Stimulated activated CD8-positive, alpha-beta memory T cell treated with anti-CD3 and anti-CD28 coated beads, Interleukin-15, amount 100 ng/mL, for 48 hours (primary cell): ENCODE measurements at regions not wholly inside any gene's neighbourhood (a gene's known extent, or its start where the extent isn't known, plus 50 kb on each side); places are given as distances from the start of the nearest gene placed in this dataset.

ENCODE experiments used
- DNase-seq, 2 donors: peaks; one replicate each; pipeline ENCODE4 v3.0.0-alpha.2; 2020; ENCODE audit warnings: low read depth in 2 of 2

DNA sequence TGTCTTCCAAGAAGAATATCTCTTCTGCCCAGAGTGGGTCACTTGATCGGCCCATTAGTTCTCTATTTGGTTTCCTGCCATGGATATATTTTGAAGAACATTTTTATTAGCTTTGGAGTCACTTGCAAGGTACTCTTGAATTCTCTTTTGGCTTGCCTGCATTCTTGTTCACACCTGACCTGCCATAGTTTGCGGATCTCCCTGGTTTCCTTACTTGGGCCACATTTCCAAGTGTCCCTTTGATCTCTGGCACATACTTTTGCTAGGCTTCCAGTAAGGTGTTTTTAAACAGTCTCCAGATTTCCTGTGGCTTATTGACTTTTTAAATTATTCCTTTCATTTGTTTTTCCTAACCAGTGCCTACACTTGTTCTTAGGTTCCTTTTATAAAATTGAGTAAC, 488.5 kb upstream of the MDFIC2 start:
- no peak for DNase-seq

GRCh38 chr3:70789878-70790277, 477.4 kb upstream of the MDFIC2 start:
- DNase-seq, result no peak

DNA sequence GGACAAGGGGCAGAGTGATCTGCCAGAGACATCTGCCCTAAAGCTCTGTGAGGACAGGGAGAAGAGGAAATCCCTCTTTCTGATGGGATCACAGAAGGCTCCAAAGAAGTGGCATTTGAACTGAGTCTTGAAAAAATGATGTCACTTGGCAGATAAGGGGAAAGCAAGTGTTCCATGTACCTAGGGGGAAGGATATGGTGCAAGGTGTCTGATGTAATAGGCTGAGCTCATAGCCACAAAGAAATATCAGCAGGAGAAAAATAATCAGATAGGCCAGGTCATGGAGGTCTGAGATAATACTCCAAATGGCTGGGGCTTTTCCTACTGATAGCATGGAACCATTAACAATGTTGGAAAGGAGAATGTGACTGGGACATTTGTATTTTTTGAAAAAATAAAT, 468.4 kb upstream of the MDFIC2 start:
- DNase-seq, result no peak

GRCh38 chr3:70779296-70779695, 466.9 kb upstream of the MDFIC2 start:
- DNase-seq, result no peak

GRCh38 chr3:70776081-70776480, 463.6 kb upstream of the MDFIC2 start:
- no peak for DNase-seq

DNA sequence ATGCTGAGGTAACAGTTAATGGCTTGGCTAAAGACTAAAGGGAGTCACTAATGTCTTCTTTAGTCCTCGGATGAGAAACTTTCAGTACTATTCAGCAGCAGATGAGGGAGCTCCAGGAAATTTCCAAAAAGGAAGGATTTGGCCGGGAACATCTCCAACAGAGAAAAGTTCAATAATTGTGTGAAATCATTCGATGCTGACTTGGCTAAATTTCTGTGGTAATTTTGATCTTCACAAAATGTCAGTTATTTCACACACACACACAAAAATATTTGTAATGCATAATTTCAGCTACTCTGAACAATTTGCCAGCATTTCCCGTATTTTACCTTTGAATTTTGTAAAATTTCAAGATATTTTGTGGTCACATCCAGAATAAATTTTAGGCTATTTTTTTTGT, 462.8 kb upstream of the MDFIC2 start:
- DNase-seq, result no peak

DNA sequence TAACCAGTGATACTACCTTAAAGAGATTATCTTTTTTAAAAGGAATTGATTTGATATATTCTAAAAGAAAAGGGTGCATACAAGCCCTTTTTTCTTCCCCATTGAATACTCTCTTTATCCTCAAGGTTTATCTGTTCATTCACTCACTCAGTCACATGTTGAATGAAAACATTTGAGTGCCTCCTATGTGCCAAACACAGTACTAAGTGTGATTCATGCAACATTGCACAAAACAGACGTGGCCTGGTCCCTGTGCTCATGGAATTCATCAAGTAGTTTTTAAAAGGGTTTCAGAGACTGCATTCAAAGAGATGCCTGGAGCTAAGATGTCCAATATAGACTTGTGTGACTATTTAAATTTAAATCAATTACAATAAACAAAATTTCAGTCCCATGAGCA, 462.2 kb upstream of the MDFIC2 start:
- no peak for DNase-seq

DNA sequence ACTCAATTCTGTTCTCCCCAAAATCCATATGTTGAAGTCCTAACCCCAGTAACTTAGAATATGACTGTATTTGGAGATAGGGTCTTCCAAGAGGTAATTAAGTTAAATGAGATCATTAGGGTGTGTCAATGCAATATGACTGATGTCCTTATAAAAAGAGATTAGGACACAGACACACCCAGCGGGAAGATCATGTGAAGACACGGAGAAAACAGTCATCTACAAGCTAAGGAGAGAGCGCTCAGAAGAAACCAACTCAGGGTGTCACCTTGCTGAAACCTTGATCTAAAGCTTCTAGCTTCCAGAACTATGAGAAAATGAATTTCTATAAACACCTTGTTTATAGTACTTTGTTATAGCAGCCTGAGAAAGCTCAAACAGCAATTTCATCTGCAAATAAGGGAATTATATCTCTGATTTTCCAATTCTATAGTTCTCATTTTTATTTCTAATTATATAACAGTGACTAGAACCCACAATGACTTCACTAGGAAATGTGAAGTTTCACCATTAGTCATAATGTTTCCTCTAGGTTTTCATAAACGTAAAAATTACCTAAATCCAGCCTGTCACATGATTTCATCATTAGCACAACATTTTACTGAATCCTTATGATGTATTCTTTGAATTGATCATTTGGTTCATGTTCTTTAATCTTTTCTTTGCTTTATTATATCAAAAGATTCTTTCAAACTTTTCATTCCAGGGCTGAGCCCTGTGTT, 459.1 kb upstream of the MDFIC2 start:
- no peak for DNase-seq

- DNase-seq, result no peak
These were observed 458.2 kb upstream of the MDFIC2 start for GRCh38 chr3:70770650-70771049.

DNA sequence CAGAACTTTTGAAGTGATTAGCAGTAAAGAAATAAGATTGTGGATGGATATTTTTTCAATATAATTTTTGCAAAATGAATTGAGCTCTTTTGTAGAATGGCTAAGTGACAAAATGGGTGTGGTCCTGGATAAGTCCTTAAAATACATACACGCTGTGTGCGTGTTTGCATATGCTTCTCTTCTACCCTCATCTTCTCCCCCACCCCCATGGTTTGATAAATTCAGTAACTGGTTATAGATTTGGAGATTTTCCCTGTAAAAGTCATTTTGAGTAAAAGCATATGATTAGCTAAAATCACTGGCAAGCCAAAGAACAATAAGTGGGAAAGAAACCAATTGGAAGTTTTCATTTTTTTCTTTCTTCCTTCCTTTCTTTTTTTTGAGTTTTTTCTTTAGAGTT, 453.9 kb upstream of the MDFIC2 start:
- no peak for DNase-seq

DNA sequence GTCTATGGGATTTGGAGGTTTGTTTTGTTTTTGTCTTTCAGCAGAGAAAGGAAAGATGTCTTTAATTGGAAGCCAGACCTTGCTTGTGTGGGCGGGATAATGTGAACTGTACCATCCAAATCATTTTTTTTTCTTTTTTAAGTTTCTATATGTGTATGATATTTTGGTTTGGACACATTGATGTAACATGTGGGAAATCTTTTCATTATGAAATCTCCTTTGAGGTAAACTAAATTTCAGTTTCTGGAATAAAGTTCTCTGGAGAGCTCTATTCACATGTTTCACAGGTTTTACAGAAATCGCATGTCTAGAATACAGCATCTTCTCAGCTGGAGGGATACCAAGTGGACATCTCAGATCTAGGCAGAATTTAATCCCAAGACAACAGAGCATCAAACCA, 451.5 kb upstream of the MDFIC2 start:
- no peak for DNase-seq

DNA sequence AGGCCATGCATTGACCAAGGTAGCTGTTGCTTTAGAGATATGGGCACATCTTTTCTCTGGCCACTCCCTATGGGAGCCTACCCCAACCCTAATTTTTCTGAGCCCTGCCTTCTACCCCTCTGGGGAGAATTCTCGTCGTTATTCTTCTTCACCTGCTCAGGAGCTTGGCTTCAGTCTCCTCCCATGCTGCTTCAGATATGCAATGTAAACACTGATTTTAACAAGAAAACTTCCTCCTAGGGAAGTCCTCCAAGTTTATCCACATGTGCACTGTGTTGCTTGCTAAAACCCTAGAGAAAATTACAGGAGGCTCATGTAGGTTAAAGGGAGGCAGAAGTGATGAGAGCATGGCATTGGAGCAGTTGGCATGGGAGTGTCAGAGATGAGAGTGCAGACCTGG, 445.2 kb upstream of the MDFIC2 start:
- DNase-seq, result no peak

GRCh38 chr3:70755526-70755925, 443.1 kb upstream of the MDFIC2 start:
- DNase-seq, result no peak

GRCh38 chr3:70754314-70754713, 441.9 kb upstream of the MDFIC2 start:
- DNase-seq, result no peak

DNA sequence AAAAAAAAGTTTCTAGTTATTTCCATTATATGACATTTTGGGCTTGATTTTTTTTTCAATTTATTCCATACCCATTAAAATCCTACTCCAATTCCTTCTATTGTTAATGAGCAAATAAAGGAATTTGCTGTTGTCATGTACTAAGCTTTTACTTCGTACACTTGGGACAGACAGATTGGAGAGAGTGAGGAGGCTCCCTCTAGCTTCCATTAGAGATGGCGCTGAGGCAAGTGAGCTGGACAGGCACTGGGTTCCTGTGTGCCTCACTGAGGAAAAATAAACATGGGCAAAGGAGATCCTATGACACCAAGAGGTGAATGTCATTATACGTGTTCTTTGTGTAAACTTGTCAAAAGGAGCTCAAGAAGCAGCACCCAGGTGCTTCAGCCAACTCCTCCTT, 441.1 kb upstream of the MDFIC2 start:
- no peak for DNase-seq

DNA sequence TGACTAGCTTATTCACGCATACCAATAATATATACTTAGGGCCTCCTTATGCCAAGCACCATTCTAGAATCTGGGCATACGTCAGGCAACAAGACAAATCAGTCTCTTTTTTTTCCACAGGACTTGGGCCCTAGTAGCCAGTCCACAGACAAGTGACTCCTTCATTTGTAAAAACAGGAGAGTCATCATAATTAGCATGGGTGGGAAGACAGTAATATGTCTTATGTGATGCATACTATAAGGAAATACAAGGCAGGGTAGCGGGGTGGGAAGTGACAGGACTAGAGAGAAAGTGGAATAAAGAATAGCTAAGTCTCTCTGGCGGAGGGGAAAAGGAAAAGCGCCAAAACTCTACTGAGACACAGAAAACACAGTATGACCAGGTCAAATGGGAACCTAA, 439.6 kb upstream of the MDFIC2 start:
- no peak for DNase-seq

DNA sequence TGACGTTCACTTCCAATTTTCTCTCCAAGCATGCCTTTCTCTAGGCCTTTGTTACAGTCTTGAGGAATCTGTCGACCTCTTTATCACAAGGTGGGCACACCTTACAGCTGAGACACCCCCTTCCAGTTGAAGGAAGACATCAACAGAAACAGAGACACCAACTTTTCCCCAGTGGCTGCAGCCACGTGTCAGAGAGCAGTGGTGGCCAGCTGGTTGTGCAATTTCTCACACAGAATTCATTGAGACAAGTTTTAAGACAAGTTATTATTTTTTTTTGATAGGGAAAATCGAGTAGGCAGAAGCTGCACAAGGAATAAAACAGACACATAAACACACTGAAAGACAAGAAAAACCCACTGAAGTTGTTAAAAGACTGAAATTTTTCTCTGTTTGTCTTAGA, 436.7 kb upstream of the MDFIC2 start:
- no peak for DNase-seq

DNA sequence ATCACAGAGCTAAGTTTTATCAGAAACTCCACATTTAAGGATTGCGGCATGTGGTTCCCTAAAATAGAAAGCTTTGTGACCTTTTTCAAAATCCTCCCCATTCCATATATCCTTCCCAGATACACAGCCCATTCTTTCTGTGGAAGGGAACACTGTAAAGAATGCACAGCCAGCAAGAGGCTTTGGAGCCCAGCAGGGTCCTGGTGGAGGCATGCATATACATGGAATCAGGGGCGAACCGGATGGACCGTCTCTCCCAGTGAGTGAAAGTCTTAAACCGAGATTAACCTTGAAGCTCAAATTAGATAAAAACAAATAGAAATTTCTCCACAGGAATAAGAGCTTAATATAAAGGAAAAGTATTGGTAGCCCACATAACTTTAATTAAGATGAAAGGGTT, 436.2 kb upstream of the MDFIC2 start:
- DNase-seq, result no peak

GRCh38 chr3:70747847-70748246, 435.4 kb upstream of the MDFIC2 start:
- DNase-seq, result no peak

- DNase-seq, result no peak
These were observed 432.1 kb upstream of the MDFIC2 start for GRCh38 chr3:70744536-70744935.

GRCh38 chr3:70743754-70744153, 431.3 kb upstream of the MDFIC2 start:
- no peak for DNase-seq

- no peak for DNase-seq
These were observed 429.6 kb upstream of the MDFIC2 start for GRCh38 chr3:70742081-70742480.

DNA sequence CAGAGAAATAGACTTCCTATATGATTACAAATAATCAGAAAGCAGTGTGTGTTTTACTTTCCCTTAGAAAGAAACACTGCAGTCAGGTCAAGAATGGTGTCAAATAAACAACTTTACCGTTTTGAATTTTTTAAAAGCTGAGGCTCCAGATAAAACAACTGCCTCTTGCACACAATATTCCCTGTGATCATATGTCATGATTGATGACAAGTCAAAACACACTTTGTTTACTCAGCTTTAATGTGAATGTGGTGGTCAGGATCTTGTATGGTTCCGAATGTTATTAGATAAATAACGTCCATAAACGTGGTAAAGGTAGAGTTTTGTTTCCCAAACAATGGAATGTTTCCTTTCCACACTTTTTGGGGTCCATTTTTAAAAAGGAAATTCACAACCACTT, 428.4 kb upstream of the MDFIC2 start:
- no peak for DNase-seq

- DNase-seq, result no peak
These were observed 427.6 kb upstream of the MDFIC2 start for GRCh38 chr3:70740071-70740470.
